Hepatocyte (in vitro differentiated cells): ENCODE measurements at regions not wholly inside any gene's neighbourhood (a gene's known extent, or its start where the extent isn't known, plus 50 kb on each side); places are given as distances from the start of the nearest gene placed in this dataset.

Experiments
- DNase-seq: peaks from one replicate; pipeline ENCODE4 v3.0.0-alpha.2; 2016; ENCODE audit warnings: low spot score
- H2AFZ ChIP-seq: fragments of 200-600 bp; sonication (generic); 2 replicates; pipeline ENCODE4 v1.6.0; 2016; ENCODE audit warnings: antibody characterized with exemption, mild to moderate bottlenecking
- H3K27ac ChIP-seq: fragments of 200-600 bp; sonication (generic); 2 replicates; pipeline ENCODE4 v1.5.1; 2016; ENCODE audit warnings: mild to moderate bottlenecking
- H3K27me3 ChIP-seq: fragments of 200-600 bp; sonication (generic); 2 replicates; pipeline ENCODE4 v1.6.1; 2016
- H3K36me3 ChIP-seq: fragments of 200-600 bp; sonication (generic); replicated peaks from 2 replicates; pipeline ENCODE4 v1.5.1; 2016; ENCODE audit warnings: low read depth; ENCODE audit not compliant: insufficient read depth
- H3K4me1 ChIP-seq: fragments of 200-600 bp; sonication (generic); 2 replicates; pipeline ENCODE4 v1.5.1; 2016; ENCODE audit warnings: mild to moderate bottlenecking, moderate library complexity; ENCODE audit not compliant: insufficient read depth
- H3K4me2 ChIP-seq: fragments of 200-600 bp; sonication (generic); 2 replicates; pipeline ENCODE4 v1.6.0; 2016
- H3K4me3 ChIP-seq: fragments of 200-600 bp; sonication (generic); 2 replicates; pipeline ENCODE4 v1.5.1; 2016; ENCODE audit warnings: mild to moderate bottlenecking
- H3K79me2 ChIP-seq: fragments of 200-600 bp; sonication (generic); 2 replicates; pipeline ENCODE4 v1.6.0; 2017; ENCODE audit warnings: mild to moderate bottlenecking
- H3K9me2 ChIP-seq: fragments of 200-600 bp; sonication (generic); replicated peaks from 2 replicates; pipeline ENCODE4 v1.6.0; 2017; ENCODE audit warnings: mild to moderate bottlenecking; ENCODE audit not compliant: insufficient read depth
- H3K9me3 ChIP-seq: fragments of 200-600 bp; sonication (generic); 2 replicates; pipeline ENCODE4 v1.5.1; 2016; ENCODE audit warnings: low read depth, mild to moderate bottlenecking
- H4K20me1 ChIP-seq: fragments of 200-600 bp; sonication (generic); 2 replicates; pipeline ENCODE4 v1.6.0; 2016; ENCODE audit warnings: mild to moderate bottlenecking; ENCODE audit not compliant: insufficient read depth, poor library complexity, severe bottlenecking
- EZH2 ChIP-seq: fragments of 200-600 bp; sonication (generic); IDR thresholded peaks from 2 replicates; pipeline ENCODE4 v1.6.1; 2016; ENCODE audit warnings: antibody characterized with exemption, mild to moderate bottlenecking, borderline replicate concordance
- EZH2phosphoT487 ChIP-seq: fragments of 200-600 bp; sonication (generic); IDR thresholded peaks from one replicate; pipeline ENCODE4 v1.6.1; 2018; ENCODE audit warnings: antibody characterized with exemption, mild to moderate bottlenecking, low read depth, moderate library complexity; ENCODE audit not compliant: unreplicated experiment, severe bottlenecking
- WGBS: methylation state at CpG from one replicate; pipeline ENCODE4 v1.1.6; 2016; ENCODE audit warnings: low lambda C conversion rate; ENCODE audit errors: missing lambda C conversion rate; 5-methylcytosine and 5-hydroxymethylcytosine counted together
- TF ChIP-seq, protein P1 (sequence below): fragments of 200-600 bp; sonication (generic); IDR thresholded peaks from 2 replicates; pipeline ENCODE4 v1.5.1; 2016; ENCODE audit warnings: antibody characterized with exemption, mild to moderate bottlenecking; ENCODE audit not compliant: poor library complexity

DNA sequence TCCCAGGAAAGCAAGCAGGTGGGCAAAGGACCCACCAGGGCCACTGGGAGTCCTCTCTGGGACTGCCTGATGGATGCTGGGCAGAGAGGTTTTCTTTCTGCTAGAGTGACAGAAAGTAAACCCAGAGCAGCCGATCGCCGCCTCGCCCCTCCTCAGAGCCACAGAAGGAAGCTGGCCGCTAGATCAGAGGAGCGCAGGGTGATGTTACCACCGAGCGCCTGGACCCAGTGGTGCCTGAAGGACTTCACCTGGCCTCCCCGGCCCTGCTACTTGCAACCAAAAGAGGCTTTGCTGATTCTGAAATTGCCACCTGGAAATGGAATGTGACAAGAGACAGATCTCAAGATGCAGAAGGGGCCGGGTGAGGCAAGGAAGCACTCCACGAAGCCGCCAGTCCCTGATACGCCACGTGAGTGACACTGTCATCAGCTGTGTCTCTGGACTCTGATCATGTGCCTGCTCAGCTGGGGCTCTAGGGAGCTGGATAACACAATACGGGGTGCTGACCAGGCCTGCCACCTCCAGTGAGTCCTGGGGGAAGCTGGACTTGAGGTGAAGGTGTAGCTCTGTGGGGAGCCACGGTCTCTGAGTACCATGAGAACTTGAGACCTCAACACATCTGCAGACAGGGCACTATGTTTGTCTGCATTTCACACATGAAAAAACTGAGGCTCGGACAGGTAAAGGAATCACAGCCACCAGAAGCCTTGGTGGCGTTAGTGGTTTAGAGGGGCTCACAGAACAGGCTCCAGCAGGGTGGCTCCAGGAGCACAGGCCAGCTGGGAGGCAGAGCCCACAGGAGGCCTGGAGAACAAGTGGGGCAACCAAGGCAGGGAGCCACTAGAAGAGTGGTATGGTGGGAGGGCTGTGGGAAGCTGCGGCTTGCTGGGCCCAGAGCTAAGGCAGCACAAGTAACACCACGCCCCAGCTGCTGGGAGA lies 137.9 kb upstream of the PRR20G start:
- TF ChIP-seq, protein P1, sequence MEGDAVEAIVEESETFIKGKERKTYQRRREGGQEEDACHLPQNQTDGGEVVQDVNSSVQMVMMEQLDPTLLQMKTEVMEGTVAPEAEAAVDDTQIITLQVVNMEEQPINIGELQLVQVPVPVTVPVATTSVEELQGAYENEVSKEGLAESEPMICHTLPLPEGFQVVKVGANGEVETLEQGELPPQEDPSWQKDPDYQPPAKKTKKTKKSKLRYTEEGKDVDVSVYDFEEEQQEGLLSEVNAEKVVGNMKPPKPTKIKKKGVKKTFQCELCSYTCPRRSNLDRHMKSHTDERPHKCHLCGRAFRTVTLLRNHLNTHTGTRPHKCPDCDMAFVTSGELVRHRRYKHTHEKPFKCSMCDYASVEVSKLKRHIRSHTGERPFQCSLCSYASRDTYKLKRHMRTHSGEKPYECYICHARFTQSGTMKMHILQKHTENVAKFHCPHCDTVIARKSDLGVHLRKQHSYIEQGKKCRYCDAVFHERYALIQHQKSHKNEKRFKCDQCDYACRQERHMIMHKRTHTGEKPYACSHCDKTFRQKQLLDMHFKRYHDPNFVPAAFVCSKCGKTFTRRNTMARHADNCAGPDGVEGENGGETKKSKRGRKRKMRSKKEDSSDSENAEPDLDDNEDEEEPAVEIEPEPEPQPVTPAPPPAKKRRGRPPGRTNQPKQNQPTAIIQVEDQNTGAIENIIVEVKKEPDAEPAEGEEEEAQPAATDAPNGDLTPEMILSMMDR: no peak
- TF ChIP-seq EZH2phosphoT487 (no peak), EZH2 (no peak)
- 85% methylated on average over 20 of the region's 20 CpGs for WGBS
- no peaks in the 10 kb centered on the region for H3K9me2 ChIP-seq
- H3K27ac ChIP-seq: no peak overlapping the region
- no peaks in the 10 kb centered on the region for H3K4me1 ChIP-seq
- no peak overlapping the region for H2AFZ ChIP-seq
- no peaks in the 10 kb centered on the region for H4K20me1 ChIP-seq
- peaks cover 23% of the 10 kb centered on the region for H3K27me3 ChIP-seq
- H3K4me3 ChIP-seq: no peak overlapping the region
- no peaks in the 10 kb centered on the region for H3K79me2 ChIP-seq
- no peaks in the 10 kb centered on the region for H3K36me3 ChIP-seq
- H3K4me2 ChIP-seq: no peak overlapping the region
- H3K9me3 ChIP-seq: no peaks in the 10 kb centered on the region
- no peak for DNase-seq

DNA sequence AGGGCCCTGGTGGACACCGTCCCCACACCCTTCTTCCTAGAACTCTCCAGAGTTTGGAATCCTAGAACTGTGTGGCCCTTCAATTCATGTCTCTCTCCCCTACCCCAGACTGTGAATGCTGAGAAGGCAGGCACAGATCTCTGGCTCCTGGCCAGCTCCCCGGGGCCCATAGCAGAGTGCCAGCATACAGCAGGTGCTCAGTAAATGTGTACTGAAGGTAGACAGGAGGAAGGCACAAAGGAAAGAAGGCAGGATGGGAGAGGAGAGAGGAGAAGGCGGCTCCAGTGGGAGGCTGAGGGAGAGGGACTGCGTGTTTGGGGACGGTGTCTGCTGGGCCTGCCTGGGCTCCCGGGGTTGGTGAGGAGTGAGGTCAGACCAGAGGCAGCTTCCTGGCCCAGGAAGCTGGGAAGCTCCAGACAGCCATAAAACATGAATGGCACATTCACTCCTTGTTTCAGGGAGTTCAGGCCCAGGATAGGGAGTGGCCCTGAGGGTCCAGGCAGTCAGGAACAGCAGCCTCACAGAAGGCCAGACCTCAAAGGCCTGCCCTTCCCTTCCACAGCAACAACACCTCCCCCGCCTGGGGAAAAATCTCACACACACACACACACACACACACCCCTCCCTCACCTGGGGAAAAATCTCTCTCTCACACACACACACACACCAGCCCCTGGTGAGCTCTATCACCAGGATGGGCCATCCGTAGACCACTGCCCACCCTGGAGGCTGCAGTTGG lies 137.1 kb upstream of the PRR20G start:
- Histone ChIP-seq H3K9me2 (no peaks in the 10 kb centered on the region), H3K4me2 (no peak overlapping the region), H3K79me2 (no peaks in the 10 kb centered on the region), H3K27me3 (peaks cover 29% of the 10 kb centered on the region), H3K27ac (no peak overlapping the region), H3K9me3 (no peaks in the 10 kb centered on the region), H2AFZ (no peak overlapping the region), H3K4me1 (no peaks in the 10 kb centered on the region), H4K20me1 (no peaks in the 10 kb centered on the region), H3K36me3 (no peaks in the 10 kb centered on the region), H3K4me3 (no peak overlapping the region)
- no peak for DNase-seq
- TF ChIP-seq EZH2phosphoT487 (no peak), EZH2 (no peak)
- TF ChIP-seq, protein P1: no peak
- WGBS: 61% methylated on average over 8 of the region's 8 CpGs

DNA sequence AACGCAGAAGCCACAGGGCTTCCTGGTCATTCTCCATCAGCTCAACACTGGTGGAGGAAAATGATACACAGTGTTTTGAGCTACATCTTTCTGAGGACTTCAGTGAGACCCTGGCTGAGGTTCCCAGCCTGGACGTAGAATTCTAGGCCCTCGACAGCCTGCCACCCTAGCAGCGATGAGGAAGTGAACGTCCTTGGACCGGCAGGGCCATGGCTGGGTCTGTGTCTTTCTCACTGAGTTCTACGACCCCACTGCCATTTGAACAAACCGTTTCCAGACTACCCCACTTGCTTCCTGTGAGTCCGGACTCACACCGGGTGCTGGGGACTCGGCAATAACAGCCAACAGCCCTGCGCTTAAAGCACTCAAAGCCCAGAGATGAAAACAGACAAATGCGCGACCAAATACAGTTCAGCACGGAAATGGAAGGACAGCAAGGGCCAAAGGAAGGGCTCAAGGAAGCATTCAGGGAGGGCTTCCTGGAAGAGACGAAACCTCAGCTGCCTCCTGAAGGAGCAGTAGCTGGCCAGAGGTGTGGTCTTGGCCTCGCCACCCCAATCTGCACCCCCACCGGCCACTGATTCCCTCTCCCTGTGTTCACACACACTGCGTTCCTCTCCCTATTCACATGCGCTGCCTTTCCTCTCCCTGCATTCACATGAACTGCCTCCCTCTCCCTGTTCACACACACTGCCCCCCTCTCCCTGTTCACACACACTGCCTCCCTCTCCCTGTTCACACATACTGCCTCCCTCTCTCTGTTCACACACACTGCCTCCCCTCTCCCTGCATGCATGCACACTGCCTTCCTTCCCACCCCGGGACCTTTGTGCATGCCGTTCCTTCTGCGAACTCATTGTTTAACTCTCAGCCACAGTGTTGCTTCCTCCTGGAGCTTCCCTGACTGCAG lies 136.3 kb upstream of the PRR20G start:
- TF ChIP-seq EZH2phosphoT487 (no peak), EZH2 (no peak)
- TF ChIP-seq, protein P1: no peak
- no peaks in the 10 kb centered on the region for H3K79me2 ChIP-seq
- 86% methylated on average over 23 of the region's 23 CpGs for WGBS
- no peak for DNase-seq
- H3K9me2 ChIP-seq: no peaks in the 10 kb centered on the region
- H3K36me3 ChIP-seq: no peaks in the 10 kb centered on the region
- no peaks in the 10 kb centered on the region for H3K9me3 ChIP-seq
- no peak overlapping the region for H3K4me3 ChIP-seq
- H3K4me1 ChIP-seq: no peaks in the 10 kb centered on the region
- no peak overlapping the region for H2AFZ ChIP-seq
- no peaks in the 10 kb centered on the region for H4K20me1 ChIP-seq
- H3K4me2 ChIP-seq: no peak overlapping the region
- no peak overlapping the region for H3K27ac ChIP-seq
- H3K27me3 ChIP-seq: peaks cover 26% of the 10 kb centered on the region
